GM12878 (cell line): ENCODE measurements at regions not wholly inside any gene's neighbourhood (a gene's known extent, or its start where the extent isn't known, plus 50 kb on each side); places are given as distances from the start of the nearest gene placed in this dataset.

Source experiments
- ATAC-seq: fragments of 200-7000 bp; cut with Tn5 transposase; 3 replicates; pipeline ENCODE4 v1.9.1; 2020; ENCODE audit warnings: mild to moderate bottlenecking, moderate library complexity
- BruUV-seq: library from RNA; stranded (reverse); fragments of 400-500 nt; replicated peaks from 2 replicates; lab custom pipeline; 2021; lab: Mats Ljungman, UMichigan
- CTCF ChIA-PET: fragments of 300-600 bp; sonication (Branson Sonifier 250); formaldehyde crosslinking; extraction: SDS; loops from one replicate; lab custom pipeline; 2021; ENCODE audit warnings: inconsistent platforms; lab: Yijun Ruan, JAX
- POLR2A ChIA-PET: fragments of 350-600 bp; formaldehyde crosslinking; extraction: SDS; loops from one replicate; lab custom pipeline; 2021; ENCODE audit warnings: inconsistent platforms; lab: Charles Lee
- RAD21 ChIA-PET: fragments of 300-600 bp; sonication (Branson Sonifier 250); formaldehyde crosslinking; loops from one replicate; lab custom pipeline; 2023; ENCODE audit warnings: antibody characterized with exemption; ENCODE audit not compliant: unreplicated experiment; lab: Charles Lee
- SMC1A ChIA-PET: fragments of 300-600 bp; sonication (Branson Sonifier 250); formaldehyde crosslinking; loops from one replicate; lab custom pipeline; 2023; ENCODE audit not compliant: unreplicated experiment, uncharacterized antibody; lab: Charles Lee
- DNase-seq: peaks from one replicate; pipeline ENCODE4 v3.0.0-alpha.2; 2011; ENCODE audit warnings: low read depth, low spot score
- FAIRE-seq: peaks from 3 replicates; lab custom pipeline; 2011; peaks lifted over from hg19 to GRCh38; lab: Jason Lieb, UNC
- H2AFZ ChIP-seq: 2 replicates; pipeline ENCODE4 v1.6.0; 2011; ENCODE audit warnings: low read depth, low read length, control low read depth; ENCODE audit not compliant: control insufficient read depth
- H3K27ac ChIP-seq: 2 replicates; pipeline ENCODE4 v1.5.1; 2011; ENCODE audit warnings: control low read depth; ENCODE audit not compliant: control insufficient read depth, insufficient read depth
- H3K27me3 ChIP-seq, 2 experiments: replicated peaks in 1 of 2; 2 replicates each; pipeline versions ENCODE4 v1.6.0 to v1.6.1; 2011; ENCODE audit warnings: low read length in 1 of 2; ENCODE audit not compliant: control insufficient read depth in 2 of 2, insufficient read depth in 2 of 2
- H3K36me3 ChIP-seq, 2 experiments: 2 replicates each; pipeline ENCODE4 v1.5.1; 2011; ENCODE audit warnings: low read length in 1 of 2; ENCODE audit not compliant: control insufficient read depth in 2 of 2, insufficient read depth in 2 of 2
- H3K4me1 ChIP-seq: 2 replicates; pipeline ENCODE4 v1.6.1; 2011; ENCODE audit warnings: mild to moderate bottlenecking, low read length, moderate library complexity, mixed read lengths; ENCODE audit not compliant: control insufficient read depth, insufficient read depth
- H3K4me2 ChIP-seq: 2 replicates; pipeline ENCODE4 v1.6.0; 2011; ENCODE audit warnings: control low read depth; ENCODE audit not compliant: control insufficient read depth, insufficient read depth
- H3K4me3 ChIP-seq: fragments of 200-600 bp; sonication (generic); 2 replicates; pipeline ENCODE4 v1.5.1; 2016
- H3K79me2 ChIP-seq: 2 replicates; pipeline ENCODE4 v1.6.0; 2011; ENCODE audit warnings: low read length; ENCODE audit not compliant: control insufficient read depth, insufficient read depth
- H3K9ac ChIP-seq: 2 replicates; pipeline ENCODE4 v1.8.0; 2011; ENCODE audit warnings: low read length, control low read depth, mixed read lengths; ENCODE audit not compliant: control insufficient read depth, insufficient read depth
- H3K9me3 ChIP-seq: replicated peaks from 3 replicates; pipeline ENCODE4 v1.5.1; 2011; ENCODE audit warnings: mild to moderate bottlenecking, low read length; ENCODE audit not compliant: control insufficient read depth, insufficient read depth
- H4K20me1 ChIP-seq: 2 replicates; pipeline ENCODE4 v1.6.0; 2011; ENCODE audit not compliant: control insufficient read depth, insufficient read depth
- BMI1 ChIP-seq: fragments of 450-650 bp; IDR thresholded peaks from 2 replicates; pipeline ENCODE4 v1.6.1; 2016; ENCODE audit warnings: mild to moderate bottlenecking, moderate library complexity, borderline replicate concordance
- CBFB ChIP-seq: IDR thresholded peaks from 2 replicates; pipeline ENCODE4 v1.6.1; 2016; ENCODE audit warnings: antibody characterized with exemption, low read depth
- CBX5 ChIP-seq: sonication (generic); IDR thresholded peaks from 2 replicates; pipeline ENCODE4 v1.6.1; 2016; ENCODE audit warnings: low read depth, moderate library complexity, mild to moderate bottlenecking, inconsistent platforms
- CEBPB ChIP-seq, 2 experiments: fragments of 150-350 bp in 1 of 2; IDR thresholded peaks; 2 replicates each; pipeline ENCODE4 v1.6.1; 2012 to 2014; ENCODE audit warnings: low read depth in 2 of 2, low read length in 2 of 2, borderline replicate concordance in 1 of 2, inconsistent platforms in 1 of 2
- CHD2 ChIP-seq: IDR thresholded peaks from 2 replicates; pipeline ENCODE4 v1.6.1; 2011; ENCODE audit warnings: low read depth, low read length, improper control_type of control experiment, borderline replicate concordance
- IKZF2 ChIP-seq, 2 experiments: fragments of 450-650 bp; IDR thresholded peaks; 2 replicates each; pipeline ENCODE4 v1.6.1; 2017; ENCODE audit warnings: mild to moderate bottlenecking in 2 of 2, moderate library complexity in 2 of 2
- NBN ChIP-seq: fragments of 450-650 bp; IDR thresholded peaks from 2 replicates; pipeline ENCODE4 v1.6.1; 2016
- SPI1 ChIP-seq: IDR thresholded peaks from 2 replicates; pipeline ENCODE4 v1.6.1; 2011; ENCODE audit warnings: low read depth, mild to moderate bottlenecking, low read length, moderate library complexity, borderline replicate concordance; ENCODE audit not compliant: insufficient read depth
- ZNF207 ChIP-seq: fragments of 450-650 bp; IDR thresholded peaks from 2 replicates; pipeline ENCODE4 v1.6.1; 2014; ENCODE audit warnings: antibody characterized with exemption, mild to moderate bottlenecking, borderline replicate concordance
- in situ Hi-C: fragments of 300-500 bp; cut with MboI; formaldehyde crosslinking; loops from 9 replicates; pipeline ENCODE4 v1.14.3; 2018; ENCODE audit warnings: mixed read lengths
- intact Hi-C: fragments of 100-400 bp; cut with micrococcal nuclease; formaldehyde crosslinking; loops from one replicate; pipeline ENCODE4 v1.14.2; 2022; ENCODE audit not compliant: unreplicated experiment
- TF ChIP-seq, protein P1 (sequence below): fragments of 450-650 bp; IDR thresholded peaks from 2 replicates; pipeline ENCODE4 v1.6.1; 2017; ENCODE audit warnings: borderline replicate concordance
- TF ChIP-seq, protein P2 (sequence below): fragments of 150-350 bp; IDR thresholded peaks from 2 replicates; pipeline ENCODE4 v1.6.1; 2016; ENCODE audit warnings: low read depth, low read length

DNA sequence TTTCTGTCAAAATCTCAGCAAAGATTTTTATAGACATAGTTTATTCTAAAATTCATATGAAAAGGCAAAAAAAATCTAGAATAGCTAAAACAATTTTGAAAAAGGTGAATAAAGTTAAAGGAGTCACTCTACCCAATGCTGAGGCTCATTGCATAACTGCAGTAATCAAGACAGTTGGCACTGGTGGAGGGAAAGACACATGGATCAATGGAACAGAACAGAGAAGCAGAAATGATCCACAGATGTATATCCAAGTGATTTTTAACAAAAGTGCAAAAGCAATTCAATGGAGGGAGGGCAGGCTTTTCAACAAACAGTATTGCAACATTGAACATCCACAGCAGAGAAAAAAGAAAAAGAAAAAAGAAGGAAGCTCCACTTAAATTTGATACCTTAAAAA is 162.8 kb downstream of the RBM43 start:
- no peak for TF ChIP-seq SPI1
- no peak for TF ChIP-seq CBFB
- TF ChIP-seq, protein P1, sequence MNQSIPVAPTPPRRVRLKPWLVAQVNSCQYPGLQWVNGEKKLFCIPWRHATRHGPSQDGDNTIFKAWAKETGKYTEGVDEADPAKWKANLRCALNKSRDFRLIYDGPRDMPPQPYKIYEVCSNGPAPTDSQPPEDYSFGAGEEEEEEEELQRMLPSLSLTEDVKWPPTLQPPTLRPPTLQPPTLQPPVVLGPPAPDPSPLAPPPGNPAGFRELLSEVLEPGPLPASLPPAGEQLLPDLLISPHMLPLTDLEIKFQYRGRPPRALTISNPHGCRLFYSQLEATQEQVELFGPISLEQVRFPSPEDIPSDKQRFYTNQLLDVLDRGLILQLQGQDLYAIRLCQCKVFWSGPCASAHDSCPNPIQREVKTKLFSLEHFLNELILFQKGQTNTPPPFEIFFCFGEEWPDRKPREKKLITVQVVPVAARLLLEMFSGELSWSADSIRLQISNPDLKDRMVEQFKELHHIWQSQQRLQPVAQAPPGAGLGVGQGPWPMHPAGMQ = no peak
- TF ChIP-seq, protein P2, sequence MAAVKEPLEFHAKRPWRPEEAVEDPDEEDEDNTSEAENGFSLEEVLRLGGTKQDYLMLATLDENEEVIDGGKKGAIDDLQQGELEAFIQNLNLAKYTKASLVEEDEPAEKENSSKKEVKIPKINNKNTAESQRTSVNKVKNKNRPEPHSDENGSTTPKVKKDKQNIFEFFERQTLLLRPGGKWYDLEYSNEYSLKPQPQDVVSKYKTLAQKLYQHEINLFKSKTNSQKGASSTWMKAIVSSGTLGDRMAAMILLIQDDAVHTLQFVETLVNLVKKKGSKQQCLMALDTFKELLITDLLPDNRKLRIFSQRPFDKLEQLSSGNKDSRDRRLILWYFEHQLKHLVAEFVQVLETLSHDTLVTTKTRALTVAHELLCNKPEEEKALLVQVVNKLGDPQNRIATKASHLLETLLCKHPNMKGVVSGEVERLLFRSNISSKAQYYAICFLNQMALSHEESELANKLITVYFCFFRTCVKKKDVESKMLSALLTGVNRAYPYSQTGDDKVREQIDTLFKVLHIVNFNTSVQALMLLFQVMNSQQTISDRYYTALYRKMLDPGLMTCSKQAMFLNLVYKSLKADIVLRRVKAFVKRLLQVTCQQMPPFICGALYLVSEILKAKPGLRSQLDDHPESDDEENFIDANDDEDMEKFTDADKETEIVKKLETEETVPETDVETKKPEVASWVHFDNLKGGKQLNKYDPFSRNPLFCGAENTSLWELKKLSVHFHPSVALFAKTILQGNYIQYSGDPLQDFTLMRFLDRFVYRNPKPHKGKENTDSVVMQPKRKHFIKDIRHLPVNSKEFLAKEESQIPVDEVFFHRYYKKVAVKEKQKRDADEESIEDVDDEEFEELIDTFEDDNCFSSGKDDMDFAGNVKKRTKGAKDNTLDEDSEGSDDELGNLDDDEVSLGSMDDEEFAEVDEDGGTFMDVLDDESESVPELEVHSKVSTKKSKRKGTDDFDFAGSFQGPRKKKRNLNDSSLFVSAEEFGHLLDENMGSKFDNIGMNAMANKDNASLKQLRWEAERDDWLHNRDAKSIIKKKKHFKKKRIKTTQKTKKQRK = no peak
- no peak for TF ChIP-seq CEBPB (IDR thresholded peaks at IDR 0.05; ENCODE audit: borderline replicate concordance in 1 of 2, low read depth in 2 of 2, low read length in 2 of 2)
- TF ChIP-seq BMI1 = no peak
- TF ChIP-seq CBX5 = no peak
- TF ChIP-seq CHD2 = no peak
- no peak for TF ChIP-seq NBN
- no peak for TF ChIP-seq ZNF207
- no peak for TF ChIP-seq IKZF2 (IDR thresholded peaks at IDR 0.05)
- TF ChIP-seq, all 136 proteins: peak for 0
- no peak for FAIRE-seq
- no peaks in the 10 kb centered on the region; a peak in 2 of 4 replicates for H3K27me3 ChIP-seq
- no TSS peak for BruUV-seq
- H3K9ac ChIP-seq = no peak overlapping the region
- ChIA-PET SMC1A (interaction anchor here (1.1 kb wide), 1 partner anchor 17 kb away, joined by 4 read pairs; no protein-coding TSS in a partner anchor), CTCF (interaction anchor here (1.1 kb wide), 1 partner anchor 9 kb away, joined by 3 read pairs; no protein-coding TSS in a partner anchor), RAD21 (no interaction called here), POLR2A (no interaction called here)
- no peak overlapping the region for H3K27ac ChIP-seq
- no peak overlapping the region for H3K4me3 ChIP-seq
- no peak for DNase-seq
- H3K4me2 ChIP-seq = no peak overlapping the region
- no peaks in the 10 kb centered on the region; the same call in 1 of the 2 replicates for H3K4me1 ChIP-seq
- no peaks in the 10 kb centered on the region for H3K79me2 ChIP-seq
- in situ Hi-C loops = no loop called here
- no peak overlapping the region for H2AFZ ChIP-seq
- intact Hi-C loops = no loop called here
- H3K36me3 ChIP-seq = no peaks in the 10 kb centered on the region
- no peaks in the 10 kb centered on the region for H4K20me1 ChIP-seq
- no peak for ATAC-seq
- H3K9me3 ChIP-seq = no peaks in the 10 kb centered on the region
